C4-2B (cell line): ENCODE measurements at regions not wholly inside any gene's neighbourhood (a gene's known extent, or its start where the extent isn't known, plus 50 kb on each side); places are given as distances from the start of the nearest gene placed in this dataset.

Experiments
- CTCF ChIP-seq: fragments of 450-650 bp; conservative IDR thresholded peaks from 2 replicates; pipeline ENCODE4 v1.5.1; 2017; ENCODE audit warnings: mild to moderate bottlenecking
- ZFX ChIP-seq: fragments of 450-650 bp; IDR thresholded peaks from 2 replicates; pipeline ENCODE4 v1.6.1; 2017

GRCh38 chr6:2542858-2543218, 207.9 kb downstream of the MYLK4 start:
- no peak for TF ChIP-seq CTCF
- no peak for TF ChIP-seq ZFX
